ENCODE measurements at regions not wholly inside any gene's neighbourhood (a gene's known extent, or its start where the extent isn't known, plus 50 kb on each side); places are given as distances from the start of the nearest gene placed in this dataset.

DNA sequence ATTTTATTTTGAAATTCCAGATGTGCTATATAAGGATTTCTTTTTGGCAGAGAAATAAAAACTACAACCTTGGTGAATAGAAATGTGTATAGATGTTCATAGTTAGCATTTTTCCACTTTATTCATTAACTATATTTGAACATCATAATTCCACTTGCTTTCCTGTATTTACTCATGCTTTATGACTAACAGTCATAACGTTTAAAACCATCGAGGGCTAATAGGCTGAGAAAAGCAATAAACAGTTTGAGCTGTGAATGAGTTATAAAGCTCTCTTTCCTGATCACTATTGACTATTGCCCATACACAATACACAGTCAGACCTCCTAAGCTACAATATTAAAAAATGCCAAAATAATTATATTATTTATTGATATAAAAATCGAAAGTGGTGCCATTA, 502.1 kb upstream of the RASGRP1 start:
- intact Hi-C loops (cut with micrococcal nuclease; ENCODE audit: unreplicated experiment) = no loop called here
- 5% methylated on average over 3 of the region's 3 CpGs for whole genome bisulfite sequencing (ENCODE audit: low lambda C conversion rate)
- Histone ChIP-seq H3K4me1 (ENCODE audit: insufficient read depth, low read length) (no peaks in the 10 kb centered on the region), H4K20me1 (ENCODE audit: insufficient read depth, low read length) (no peaks in the 10 kb centered on the region), H3K36me3 (replicated peaks in 1 of 2; ENCODE audit: control insufficient read depth in 1 of 2, insufficient read depth in 2 of 2, low read length in 2 of 2) (no peaks in the 10 kb centered on the region), H3K9ac (ENCODE audit: insufficient read depth, low read depth, low read length) (no peak overlapping the region), H3K27me3 (ENCODE audit: control insufficient read depth in 1 of 2, insufficient read depth in 2 of 2, low read length in 2 of 2) (no peaks in the 10 kb centered on the region), H3K79me2 (ENCODE audit: insufficient read depth, low read length) (no peaks in the 10 kb centered on the region), H3K9me3 (ENCODE audit: low read length) (no peaks in the 10 kb centered on the region), H2AFZ (ENCODE audit: low read length) (no peak overlapping the region), H3K27ac (ENCODE audit: extremely low read length, insufficient read depth, low read length) (no peak overlapping the region), H3K4me2 (ENCODE audit: low read depth, low read length) (no peak overlapping the region), H3K4me3 (replicated peaks in 1 of 3; ENCODE audit: insufficient read depth in 1 of 3, low read depth in 2 of 3, low read length in 3 of 3) (no peak overlapping the region)
- POLR2A ChIA-PET = no interaction called here
- no peak for TF ChIP-seq FOXP4 (CRISPR knock-in tag; IDR thresholded peaks at IDR 0.05)
- no TSS peak for BruUV-seq (replicated peaks)
- no peak for DNase-seq (ENCODE audit: low spot score)
- no peak for FAIRE-seq
- in situ Hi-C loops (cut with HindIII; ENCODE audit: extremely low pct_ligation_motif_present, low pct_unique_long_range_greater_than_20kb) = no loop called here
- no peak for ATAC-seq
- CTCF ChIA-PET (ENCODE audit: low intra/inter-chr PET ratio, low total read pairs) = no interaction called here

- no peak for FAIRE-seq
- Histone ChIP-seq H2AFZ (ENCODE audit: low read length) (no peak overlapping the region), H3K79me2 (ENCODE audit: insufficient read depth, low read length) (no peaks in the 10 kb centered on the region), H3K36me3 (replicated peaks in 1 of 2; ENCODE audit: control insufficient read depth in 1 of 2, insufficient read depth in 2 of 2, low read length in 2 of 2) (no peaks in the 10 kb centered on the region), H3K27me3 (ENCODE audit: control insufficient read depth in 1 of 2, insufficient read depth in 2 of 2, low read length in 2 of 2) (no peaks in the 10 kb centered on the region; a peak in 1 of 5 replicates), H3K27ac (ENCODE audit: extremely low read length, insufficient read depth, low read length) (no peak overlapping the region), H3K4me2 (ENCODE audit: low read depth, low read length) (no peak overlapping the region), H3K4me1 (ENCODE audit: insufficient read depth, low read length) (no peaks in the 10 kb centered on the region), H3K4me3 (replicated peaks in 1 of 3; ENCODE audit: insufficient read depth in 1 of 3, low read depth in 2 of 3, low read length in 3 of 3) (no peak overlapping the region), H4K20me1 (ENCODE audit: insufficient read depth, low read length) (no peaks in the 10 kb centered on the region), H3K9ac (ENCODE audit: insufficient read depth, low read depth, low read length) (no peak overlapping the region), H3K9me3 (ENCODE audit: low read length) (no peaks in the 10 kb centered on the region)
- in situ Hi-C loops (cut with HindIII; ENCODE audit: extremely low pct_ligation_motif_present, low pct_unique_long_range_greater_than_20kb) (no loop called here), intact Hi-C loops (cut with micrococcal nuclease; ENCODE audit: unreplicated experiment) (no loop called here)
- no peak for ATAC-seq
- ChIA-PET CTCF (ENCODE audit: low intra/inter-chr PET ratio, low total read pairs) (no interaction called here), POLR2A (no interaction called here)
- no peak for DNase-seq (ENCODE audit: low spot score)
- TF ChIP-seq STAT6 (CRISPR knock-in tag; IDR thresholded peaks at IDR 0.05; ENCODE audit: borderline replicate concordance) (no peak), ZNF777 (CRISPR knock-in tag; IDR thresholded peaks at IDR 0.05) (no peak), FOXA1 (IDR thresholded peaks at IDR 0.05) (no peak), FOXA1 (CRISPR knock-in tag; IDR thresholded peaks at IDR 0.05) (no peak), TAF15 (IDR thresholded peaks at IDR 0.05; ENCODE audit: low read depth, low read length, poor library complexity, severe bottlenecking) (no peak), ZSCAN29 (CRISPR knock-in tag; conservative IDR thresholded peaks at IDR 0.05) (no peak), ZBTB2 (CRISPR knock-in tag; IDR thresholded peaks at IDR 0.05; ENCODE audit: low read depth) (no peak), ZNF496 (CRISPR knock-in tag; IDR thresholded peaks at IDR 0.05; ENCODE audit: insufficient replicate concordance) (no peak), ZNF672 (CRISPR knock-in tag; IDR thresholded peaks at IDR 0.05) (no peak), KDM4B (CRISPR knock-in tag; IDR thresholded peaks at IDR 0.05) (no peak), TBL1XR1 (IDR thresholded peaks at IDR 0.05; ENCODE audit: borderline replicate concordance, low read length, partially characterized antibody) (no peak)
- no TSS peak for BruUV-seq (replicated peaks)
- 17% methylated on average over 5 of the region's 5 CpGs for WGBS (ENCODE audit: low lambda C conversion rate)
Observed at GRCh38 chr15:39074341-39074985, 506.4 kb upstream of the THBS1 start.
